SK-N-SH treated with all-trans-retinoic acid at 6 μM for 48 hours (cell line): ENCODE measurements at regions not wholly inside any gene's neighbourhood (a gene's known extent, or its start where the extent isn't known, plus 50 kb on each side); places are given as distances from the start of the nearest gene placed in this dataset.
A peak's percentile ranks its signal among the peaks of the same experiment; 100 is the strongest.

ENCODE experiments used
- ARNTL ChIP-seq: fragments of 450-650 bp; formaldehyde crosslinking; IDR thresholded peaks from 2 replicates; pipeline ENCODE4 v1.5.0; 2020; ENCODE audit warnings: low read depth, mild to moderate bottlenecking, moderate library complexity, borderline replicate concordance
- BACH2 ChIP-seq: fragments of 250-450 bp; sonication (Bioruptor Pico); IDR thresholded peaks from 2 replicates; pipeline ENCODE4 v1.9.0; 2021; ENCODE audit warnings: mild to moderate bottlenecking, borderline replicate concordance
- CREB5 ChIP-seq: fragments of 250-450 bp; sonication (Bioruptor Pico); IDR thresholded peaks from 2 replicates; pipeline ENCODE4 v1.5.1; 2020; ENCODE audit warnings: low read depth, mild to moderate bottlenecking, moderate library complexity
- CSDC2 ChIP-seq: fragments of 250-450 bp; sonication (Bioruptor Pico); IDR thresholded peaks from 2 replicates; pipeline ENCODE4 v1.5.0; 2020; ENCODE audit warnings: mild to moderate bottlenecking, moderate library complexity
- ISL1 ChIP-seq: fragments of 250-450 bp; sonication (Bioruptor Pico); IDR thresholded peaks from 2 replicates; pipeline ENCODE4 v2.1.2; 2022; ENCODE audit warnings: mild to moderate bottlenecking, moderate library complexity
- PATZ1 ChIP-seq: fragments of 250-450 bp; sonication (Bioruptor Pico); IDR thresholded peaks from 2 replicates; pipeline ENCODE4 v1.8.0; 2020; ENCODE audit warnings: mild to moderate bottlenecking, moderate library complexity, borderline replicate concordance
- POU6F1 ChIP-seq: fragments of 250-450 bp; sonication (Bioruptor Pico); IDR thresholded peaks from 2 replicates; pipeline ENCODE4 v1.8.0; 2021; ENCODE audit warnings: low read depth, mild to moderate bottlenecking, moderate library complexity, borderline replicate concordance
- RARB ChIP-seq: fragments of 250-450 bp; sonication (Bioruptor Pico); IDR thresholded peaks from 2 replicates; pipeline ENCODE4 v1.8.0; 2021; ENCODE audit warnings: mild to moderate bottlenecking, moderate library complexity
- TOX ChIP-seq: fragments of 250-450 bp; sonication (Bioruptor Pico); IDR thresholded peaks from 2 replicates; pipeline ENCODE4 v1.8.0; 2021; ENCODE audit warnings: mild to moderate bottlenecking, moderate library complexity, borderline replicate concordance
- TSHZ2 ChIP-seq: fragments of 250-450 bp; sonication (Bioruptor Pico); IDR thresholded peaks from 2 replicates; pipeline ENCODE4 v1.5.0; 2020; ENCODE audit warnings: mild to moderate bottlenecking, moderate library complexity
- ZC3H10 ChIP-seq: fragments of 250-450 bp; sonication (Bioruptor Pico); IDR thresholded peaks from 2 replicates; pipeline ENCODE4 v1.5.1; 2021; ENCODE audit warnings: mild to moderate bottlenecking, moderate library complexity
- ZFP3 ChIP-seq: fragments of 250-450 bp; sonication (Bioruptor Pico); IDR thresholded peaks from 2 replicates; pipeline ENCODE4 v1.5.0; 2020; ENCODE audit warnings: mild to moderate bottlenecking, moderate library complexity
- ZNF70 ChIP-seq: fragments of 450-650 bp; formaldehyde crosslinking; IDR thresholded peaks from 2 replicates; pipeline ENCODE4 v1.5.0; 2020; ENCODE audit warnings: mild to moderate bottlenecking, moderate library complexity

- TF ChIP-seq ZFP3: no peak
- TF ChIP-seq PATZ1 (CRISPR knock-in tag): no peak
- TF ChIP-seq TSHZ2 (CRISPR knock-in tag): no peak
- TF ChIP-seq CSDC2: no peak
- TF ChIP-seq BACH2 (CRISPR knock-in tag): no peak
- TF ChIP-seq ARNTL (CRISPR knock-in tag): no peak
- TF ChIP-seq CREB5 (CRISPR knock-in tag): no peak; the same call in 1 of the 2 replicates
- no peak for TF ChIP-seq POU6F1 (CRISPR knock-in tag)
- TF ChIP-seq RARB (CRISPR knock-in tag): no peak
- TF ChIP-seq TOX (CRISPR knock-in tag): no peak
- peak; percentile 81 for TF ChIP-seq ZC3H10 (CRISPR knock-in tag)
- TF ChIP-seq ZNF70 (CRISPR knock-in tag): no peak
- peak; percentile 80 for TF ChIP-seq ISL1 (CRISPR knock-in tag)
Measured at GRCh38 chr4:98720871-98721480, 62.6 kb upstream of the TSPAN5 start.
